HEK293 (cell line): ENCODE measurements at regions not wholly inside any gene's neighbourhood (a gene's known extent, or its start where the extent isn't known, plus 50 kb on each side); places are given as distances from the start of the nearest gene placed in this dataset.

Experiments used
- CTCF ChIA-PET: fragments of 350-600 bp; formaldehyde crosslinking; extraction: SDS; loops from one replicate; lab custom pipeline; 2021; ENCODE audit warnings: antibody characterized with exemption; lab: Yijun Ruan, JAX
- POLR2A ChIA-PET: fragments of 300-600 bp; formaldehyde crosslinking; extraction: SDS; loops from one replicate; lab custom pipeline; 2020; ENCODE audit warnings: antibody characterized with exemption, inconsistent platforms; lab: Yijun Ruan, JAX
- H3K27ac ChIP-seq: fragments of 200-500 bp; sonication (Bioruptor generic); 2 replicates; pipeline ENCODE4 v1.5.1; 2014; ENCODE audit warnings: low read depth, low read length, control low read depth, inconsistent platforms; ENCODE audit errors: extremely low read depth
- H3K36me3 ChIP-seq, 2 experiments: fragments of 200-500 bp in 1 of 2; sonication (Bioruptor generic) in 1 of 2; 1 replicate in 1 of 2; 2 replicates in 1 of 2; pipeline ENCODE4 v1.5.1; 2014 to 2017; ENCODE audit warnings: inconsistent platforms in 2 of 2, low read length in 2 of 2; ENCODE audit not compliant: control insufficient read depth in 2 of 2, insufficient read depth in 1 of 2
- H3K4me1 ChIP-seq: fragments of 200-500 bp; sonication (Bioruptor generic); 2 replicates; pipeline ENCODE4 v1.5.1; 2014; ENCODE audit warnings: mild to moderate bottlenecking, low read length, inconsistent platforms; ENCODE audit not compliant: control insufficient read depth, insufficient read depth
- H3K4me3 ChIP-seq: 2 replicates; pipeline ENCODE4 v1.5.1; 2011; ENCODE audit warnings: low read depth, mild to moderate bottlenecking, control low read depth, low read length, moderate library complexity
- H3K9me3 ChIP-seq: fragments of 200-500 bp; sonication (Bioruptor generic); 2 replicates; pipeline ENCODE4 v1.5.1; 2014; ENCODE audit warnings: low read depth, low read length, inconsistent platforms; ENCODE audit not compliant: control insufficient read depth, insufficient read depth
- KLF10 ChIP-seq: fragments of 450-650 bp; IDR thresholded peaks from 2 replicates; pipeline ENCODE4 v1.5.1; 2018; ENCODE audit warnings: missing biosample characterization, mild to moderate bottlenecking, missing genetic modification characterization
- OVOL3 ChIP-seq: fragments of 450-650 bp; formaldehyde crosslinking; IDR thresholded peaks from 2 replicates; pipeline ENCODE4 v1.5.1; 2016; ENCODE audit warnings: missing biosample characterization, missing genetic modification characterization
- SALL2 ChIP-seq: fragments of 450-650 bp; formaldehyde crosslinking; IDR thresholded peaks from 2 replicates; pipeline ENCODE4 v1.5.0; 2017; ENCODE audit warnings: missing biosample characterization, mild to moderate bottlenecking, missing genetic modification characterization, borderline replicate concordance
- ZEB2 ChIP-seq: fragments of 450-650 bp; formaldehyde crosslinking; IDR thresholded peaks from 2 replicates; pipeline ENCODE4 v1.5.1; 2016; ENCODE audit warnings: missing biosample characterization, missing genetic modification characterization
- ZNF121 ChIP-seq: fragments of 450-650 bp; formaldehyde crosslinking; IDR thresholded peaks from 2 replicates; pipeline ENCODE4 v1.5.1; 2016; ENCODE audit warnings: missing biosample characterization, missing genetic modification characterization
- ZNF133 ChIP-seq: fragments of 450-650 bp; formaldehyde crosslinking; IDR thresholded peaks from 2 replicates; pipeline ENCODE4 v1.5.1; 2016; ENCODE audit warnings: missing biosample characterization, missing genetic modification characterization
- ZNF175 ChIP-seq: fragments of 450-650 bp; formaldehyde crosslinking; IDR thresholded peaks from 2 replicates; pipeline ENCODE4 v1.5.1; 2016; ENCODE audit warnings: missing biosample characterization, missing genetic modification characterization
- ZNF223 ChIP-seq: fragments of 450-650 bp; formaldehyde crosslinking; IDR thresholded peaks from 2 replicates; pipeline ENCODE4 v1.5.1; 2016; ENCODE audit warnings: missing biosample characterization, missing genetic modification characterization
- ZNF24 ChIP-seq: fragments of 450-650 bp; formaldehyde crosslinking; IDR thresholded peaks from 2 replicates; pipeline ENCODE4 v1.5.1; 2016; ENCODE audit warnings: missing biosample characterization, missing genetic modification characterization
- ZNF404 ChIP-seq: fragments of 450-650 bp; formaldehyde crosslinking; IDR thresholded peaks from 2 replicates; pipeline ENCODE4 v1.5.1; 2017; ENCODE audit warnings: missing biosample characterization, missing genetic modification characterization
- ZNF433 ChIP-seq: fragments of 450-650 bp; formaldehyde crosslinking; IDR thresholded peaks from 2 replicates; pipeline ENCODE4 v1.5.1; 2016; ENCODE audit warnings: missing biosample characterization, missing genetic modification characterization, low read depth
- ZNF629 ChIP-seq: fragments of 450-650 bp; formaldehyde crosslinking; IDR thresholded peaks from 2 replicates; pipeline ENCODE4 v1.5.1; 2017; ENCODE audit warnings: missing biosample characterization, missing genetic modification characterization
- ZNF701 ChIP-seq: fragments of 450-650 bp; formaldehyde crosslinking; IDR thresholded peaks from 2 replicates; pipeline ENCODE4 v1.5.1; 2016; ENCODE audit warnings: missing biosample characterization, missing genetic modification characterization
- TF ChIP-seq, protein P1 (sequence below): fragments of 450-650 bp; formaldehyde crosslinking; conservative IDR thresholded peaks from 2 replicates; pipeline ENCODE4 v1.5.1; 2016; ENCODE audit warnings: low read depth, missing biosample characterization, missing genetic modification characterization
- TF ChIP-seq, protein P2 (sequence below): fragments of 450-650 bp; formaldehyde crosslinking; IDR thresholded peaks from 2 replicates; pipeline ENCODE4 v1.5.1; 2016; ENCODE audit warnings: missing biosample characterization, missing genetic modification characterization
- TF ChIP-seq, protein P3 (sequence below): fragments of 450-650 bp; formaldehyde crosslinking; IDR thresholded peaks from 2 replicates; pipeline ENCODE4 v1.5.1; 2016; ENCODE audit warnings: missing biosample characterization, missing genetic modification characterization
- TF ChIP-seq, protein P4 (sequence below): fragments of 450-650 bp; formaldehyde crosslinking; IDR thresholded peaks from 2 replicates; pipeline ENCODE4 v1.5.1; 2016; ENCODE audit warnings: missing biosample characterization, missing genetic modification characterization
- TF ChIP-seq, protein P5 (sequence below): fragments of 450-650 bp; formaldehyde crosslinking; IDR thresholded peaks from 2 replicates; pipeline ENCODE4 v1.5.1; 2016; ENCODE audit warnings: missing biosample characterization, missing genetic modification characterization
- TF ChIP-seq, protein P6 (sequence below): fragments of 450-650 bp; formaldehyde crosslinking; IDR thresholded peaks from 2 replicates; pipeline ENCODE4 v1.5.1; 2017; ENCODE audit warnings: missing biosample characterization, missing genetic modification characterization

DNA sequence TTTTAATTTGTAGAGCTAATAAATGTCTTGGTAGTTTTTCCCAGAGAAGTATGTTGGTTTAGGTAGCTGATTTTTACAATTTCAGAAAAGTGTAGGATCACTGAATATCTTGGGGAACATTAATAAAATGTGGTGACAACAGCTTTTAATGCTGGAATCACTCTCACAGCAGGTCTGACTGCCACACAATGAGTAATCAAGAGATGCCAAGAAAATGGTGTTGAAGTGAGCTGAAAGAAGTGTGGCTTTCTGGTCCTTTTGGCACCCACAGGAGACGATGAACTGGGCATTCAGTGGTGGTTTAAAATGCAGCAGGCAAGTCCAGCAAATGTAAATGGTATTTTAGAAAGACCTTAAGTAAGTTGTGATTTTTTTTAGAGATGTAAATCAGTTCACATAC, 175.8 kb downstream of the CBLN2 start (continued):
- TF ChIP-seq, protein P1, sequence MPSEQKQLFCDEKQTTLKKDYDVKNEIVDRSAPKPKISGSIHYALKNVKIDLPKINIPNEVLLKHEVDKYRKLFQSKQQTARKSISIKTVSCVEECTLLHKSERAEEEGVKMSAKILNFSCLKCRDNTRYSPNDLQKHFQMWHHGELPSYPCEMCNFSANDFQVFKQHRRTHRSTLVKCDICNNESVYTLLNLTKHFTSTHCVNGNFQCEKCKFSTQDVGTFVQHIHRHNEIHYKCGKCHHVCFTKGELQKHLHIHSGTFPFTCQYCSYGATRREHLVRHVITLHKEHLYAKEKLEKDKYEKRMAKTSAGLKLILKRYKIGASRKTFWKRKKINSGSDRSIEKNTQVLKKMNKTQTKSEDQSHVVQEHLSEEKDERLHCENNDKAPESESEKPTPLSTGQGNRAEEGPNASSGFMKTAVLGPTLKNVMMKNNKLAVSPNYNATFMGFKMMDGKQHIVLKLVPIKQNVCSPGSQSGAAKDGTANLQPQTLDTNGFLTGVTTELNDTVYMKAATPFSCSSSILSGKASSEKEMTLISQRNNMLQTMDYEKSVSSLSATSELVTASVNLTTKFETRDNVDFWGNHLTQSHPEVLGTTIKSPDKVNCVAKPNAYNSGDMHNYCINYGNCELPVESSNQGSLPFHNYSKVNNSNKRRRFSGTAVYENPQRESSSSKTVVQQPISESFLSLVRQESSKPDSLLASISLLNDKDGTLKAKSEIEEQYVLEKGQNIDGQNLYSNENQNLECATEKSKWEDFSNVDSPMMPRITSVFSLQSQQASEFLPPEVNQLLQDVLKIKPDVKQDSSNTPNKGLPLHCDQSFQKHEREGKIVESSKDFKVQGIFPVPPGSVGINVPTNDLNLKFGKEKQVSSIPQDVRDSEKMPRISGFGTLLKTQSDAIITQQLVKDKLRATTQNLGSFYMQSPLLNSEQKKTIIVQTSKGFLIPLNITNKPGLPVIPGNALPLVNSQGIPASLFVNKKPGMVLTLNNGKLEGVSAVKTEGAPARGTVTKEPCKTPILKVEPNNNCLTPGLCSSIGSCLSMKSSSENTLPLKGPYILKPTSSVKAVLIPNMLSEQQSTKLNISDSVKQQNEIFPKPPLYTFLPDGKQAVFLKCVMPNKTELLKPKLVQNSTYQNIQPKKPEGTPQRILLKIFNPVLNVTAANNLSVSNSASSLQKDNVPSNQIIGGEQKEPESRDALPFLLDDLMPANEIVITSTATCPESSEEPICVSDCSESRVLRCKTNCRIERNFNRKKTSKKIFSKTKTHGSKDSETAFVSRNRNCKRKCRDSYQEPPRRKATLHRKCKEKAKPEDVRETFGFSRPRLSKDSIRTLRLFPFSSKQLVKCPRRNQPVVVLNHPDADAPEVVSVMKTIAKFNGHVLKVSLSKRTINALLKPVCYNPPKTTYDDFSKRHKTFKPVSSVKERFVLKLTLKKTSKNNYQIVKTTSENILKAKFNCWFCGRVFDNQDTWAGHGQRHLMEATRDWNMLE, result no peak
- TF ChIP-seq, protein P2, sequence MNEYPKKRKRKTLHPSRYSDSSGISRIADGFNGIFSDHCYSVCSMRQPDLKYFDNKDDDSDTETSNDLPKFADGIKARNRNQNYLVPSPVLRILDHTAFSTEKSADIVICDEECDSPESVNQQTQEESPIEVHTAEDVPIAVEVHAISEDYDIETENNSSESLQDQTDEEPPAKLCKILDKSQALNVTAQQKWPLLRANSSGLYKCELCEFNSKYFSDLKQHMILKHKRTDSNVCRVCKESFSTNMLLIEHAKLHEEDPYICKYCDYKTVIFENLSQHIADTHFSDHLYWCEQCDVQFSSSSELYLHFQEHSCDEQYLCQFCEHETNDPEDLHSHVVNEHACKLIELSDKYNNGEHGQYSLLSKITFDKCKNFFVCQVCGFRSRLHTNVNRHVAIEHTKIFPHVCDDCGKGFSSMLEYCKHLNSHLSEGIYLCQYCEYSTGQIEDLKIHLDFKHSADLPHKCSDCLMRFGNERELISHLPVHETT (tag by site-specific recombination), result no peak
- TF ChIP-seq KLF10 (tag by site-specific recombination) (no peak), ZNF629 (no peak)

- no peak overlapping the region for H3K27ac ChIP-seq
- ChIA-PET CTCF (no interaction called here), POLR2A (no interaction called here)
- H3K4me1 ChIP-seq, result no peaks in the 10 kb centered on the region
- no peaks in the 10 kb centered on the region for H3K9me3 ChIP-seq
- TF ChIP-seq ZNF223 (tag by site-specific recombination) (no peak), ZNF404 (tag by site-specific recombination) (no peak), ZNF701 (no peak), ZNF133 (tag by site-specific recombination) (no peak), OVOL3 (tag by site-specific recombination) (no peak), ZEB2 (tag by site-specific recombination) (no peak)
- TF ChIP-seq, protein P3, sequence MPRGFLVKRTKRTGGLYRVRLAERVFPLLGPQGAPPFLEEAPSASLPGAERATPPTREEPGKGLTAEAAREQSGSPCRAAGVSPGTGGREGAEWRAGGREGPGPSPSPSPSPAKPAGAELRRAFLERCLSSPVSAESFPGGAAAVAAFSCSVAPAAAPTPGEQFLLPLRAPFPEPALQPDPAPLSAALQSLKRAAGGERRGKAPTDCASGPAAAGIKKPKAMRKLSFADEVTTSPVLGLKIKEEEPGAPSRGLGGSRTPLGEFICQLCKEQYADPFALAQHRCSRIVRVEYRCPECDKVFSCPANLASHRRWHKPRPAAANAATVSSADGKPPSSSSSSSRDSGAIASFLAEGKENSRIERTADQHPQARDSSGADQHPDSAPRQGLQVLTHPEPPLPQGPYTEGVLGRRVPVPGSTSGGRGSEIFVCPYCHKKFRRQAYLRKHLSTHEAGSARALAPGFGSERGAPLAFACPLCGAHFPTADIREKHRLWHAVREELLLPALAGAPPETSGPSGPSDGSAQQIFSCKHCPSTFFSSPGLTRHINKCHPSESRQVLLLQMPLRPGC (tag by site-specific recombination), result no peak
- H3K4me3 ChIP-seq, result no peak overlapping the region
- no peaks in the 10 kb centered on the region for H3K36me3 ChIP-seq
Measured at GRCh38 chr18:72360634-72361033, 183.5 kb downstream of the CBLN2 start.

- no peaks in the 10 kb centered on the region for H3K36me3 ChIP-seq
- ChIA-PET POLR2A (no interaction called here), CTCF (no interaction called here)
- no peaks in the 10 kb centered on the region for H3K9me3 ChIP-seq
- H3K27ac ChIP-seq, result no peak overlapping the region
- H3K4me3 ChIP-seq, result no peak overlapping the region
- H3K4me1 ChIP-seq, result no peaks in the 10 kb centered on the region
- TF ChIP-seq KLF10 (tag by site-specific recombination), result no peak
- TF ChIP-seq ZNF433 (tag by site-specific recombination), result no peak
- no peak for TF ChIP-seq ZNF121 (tag by site-specific recombination)
- no peak for TF ChIP-seq ZNF175
- TF ChIP-seq, protein P4, sequence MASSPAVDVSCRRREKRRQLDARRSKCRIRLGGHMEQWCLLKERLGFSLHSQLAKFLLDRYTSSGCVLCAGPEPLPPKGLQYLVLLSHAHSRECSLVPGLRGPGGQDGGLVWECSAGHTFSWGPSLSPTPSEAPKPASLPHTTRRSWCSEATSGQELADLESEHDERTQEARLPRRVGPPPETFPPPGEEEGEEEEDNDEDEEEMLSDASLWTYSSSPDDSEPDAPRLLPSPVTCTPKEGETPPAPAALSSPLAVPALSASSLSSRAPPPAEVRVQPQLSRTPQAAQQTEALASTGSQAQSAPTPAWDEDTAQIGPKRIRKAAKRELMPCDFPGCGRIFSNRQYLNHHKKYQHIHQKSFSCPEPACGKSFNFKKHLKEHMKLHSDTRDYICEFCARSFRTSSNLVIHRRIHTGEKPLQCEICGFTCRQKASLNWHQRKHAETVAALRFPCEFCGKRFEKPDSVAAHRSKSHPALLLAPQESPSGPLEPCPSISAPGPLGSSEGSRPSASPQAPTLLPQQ, result no peak
- TF ChIP-seq, protein P5, sequence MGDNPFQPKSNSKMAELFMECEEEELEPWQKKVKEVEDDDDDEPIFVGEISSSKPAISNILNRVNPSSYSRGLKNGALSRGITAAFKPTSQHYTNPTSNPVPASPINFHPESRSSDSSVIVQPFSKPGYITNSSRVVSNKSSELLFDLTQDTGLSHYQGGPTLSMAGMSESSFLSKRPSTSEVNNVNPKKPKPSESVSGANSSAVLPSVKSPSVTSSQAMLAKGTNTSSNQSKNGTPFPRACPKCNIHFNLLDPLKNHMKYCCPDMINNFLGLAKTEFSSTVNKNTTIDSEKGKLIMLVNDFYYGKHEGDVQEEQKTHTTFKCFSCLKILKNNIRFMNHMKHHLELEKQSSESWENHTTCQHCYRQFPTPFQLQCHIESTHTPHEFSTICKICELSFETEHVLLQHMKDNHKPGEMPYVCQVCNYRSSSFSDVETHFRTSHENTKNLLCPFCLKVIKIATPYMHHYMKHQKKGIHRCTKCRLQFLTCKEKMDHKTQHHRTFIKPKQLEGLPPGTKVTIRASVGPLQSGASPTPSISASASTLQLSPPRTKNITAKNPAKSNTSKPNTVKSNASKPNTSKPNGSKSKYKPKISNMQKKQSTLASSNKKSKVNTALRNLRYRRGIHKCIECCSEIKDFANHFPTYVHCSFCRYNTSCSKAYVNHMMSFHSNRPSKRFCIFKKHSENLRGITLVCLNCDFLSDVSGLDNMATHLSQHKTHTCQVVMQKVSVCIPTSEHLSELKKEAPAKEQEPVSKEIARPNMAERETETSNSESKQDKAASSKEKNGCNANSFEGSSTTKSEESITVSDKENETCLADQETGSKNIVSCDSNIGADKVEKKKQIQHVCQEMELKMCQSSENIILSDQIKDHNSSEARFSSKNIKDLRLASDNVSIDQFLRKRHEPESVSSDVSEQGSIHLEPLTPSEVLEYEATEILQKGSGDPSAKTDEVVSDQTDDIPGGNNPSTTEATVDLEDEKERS (tag by site-specific recombination), result no peak
- TF ChIP-seq SALL2 (tag by site-specific recombination), result no peak
- TF ChIP-seq, protein P6, sequence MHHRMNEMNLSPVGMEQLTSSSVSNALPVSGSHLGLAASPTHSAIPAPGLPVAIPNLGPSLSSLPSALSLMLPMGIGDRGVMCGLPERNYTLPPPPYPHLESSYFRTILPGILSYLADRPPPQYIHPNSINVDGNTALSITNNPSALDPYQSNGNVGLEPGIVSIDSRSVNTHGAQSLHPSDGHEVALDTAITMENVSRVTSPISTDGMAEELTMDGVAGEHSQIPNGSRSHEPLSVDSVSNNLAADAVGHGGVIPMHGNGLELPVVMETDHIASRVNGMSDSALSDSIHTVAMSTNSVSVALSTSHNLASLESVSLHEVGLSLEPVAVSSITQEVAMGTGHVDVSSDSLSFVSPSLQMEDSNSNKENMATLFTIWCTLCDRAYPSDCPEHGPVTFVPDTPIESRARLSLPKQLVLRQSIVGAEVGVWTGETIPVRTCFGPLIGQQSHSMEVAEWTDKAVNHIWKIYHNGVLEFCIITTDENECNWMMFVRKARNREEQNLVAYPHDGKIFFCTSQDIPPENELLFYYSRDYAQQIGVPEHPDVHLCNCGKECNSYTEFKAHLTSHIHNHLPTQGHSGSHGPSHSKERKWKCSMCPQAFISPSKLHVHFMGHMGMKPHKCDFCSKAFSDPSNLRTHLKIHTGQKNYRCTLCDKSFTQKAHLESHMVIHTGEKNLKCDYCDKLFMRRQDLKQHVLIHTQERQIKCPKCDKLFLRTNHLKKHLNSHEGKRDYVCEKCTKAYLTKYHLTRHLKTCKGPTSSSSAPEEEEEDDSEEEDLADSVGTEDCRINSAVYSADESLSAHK, result no peak
- TF ChIP-seq ZNF24, result no peak
Measured at GRCh38 chr18:72342933-72343332, 201.2 kb downstream of the CBLN2 start.
